ENCODE measurements at regions not wholly inside any gene's neighbourhood (a gene's known extent, or its start where the extent isn't known, plus 50 kb on each side); places are given as distances from the start of the nearest gene placed in this dataset.

- CTCF ChIA-PET, result no interaction called here
- POLR2A ChIA-PET, result no interaction called here
- TF ChIP-seq CTCF (IDR thresholded peaks at IDR 0.05; ENCODE audit: control extremely low read depth, extremely low read depth, low read depth, missing control alignments), result no peak
- no peak for DNase-seq (ENCODE audit: extremely low spot score)
These were observed 204.0 kb upstream of the NECTIN1 start for GRCh38 chr11:119932828-119933562.

- CTCF ChIA-PET, result no interaction called here
- POLR2A ChIA-PET, result no interaction called here
- no peak for DNase-seq (ENCODE audit: extremely low spot score)
- no peak for TF ChIP-seq CTCF (IDR thresholded peaks at IDR 0.05; ENCODE audit: control extremely low read depth, extremely low read depth, low read depth, missing control alignments)
These were observed 199.0 kb upstream of the NECTIN1 start for GRCh38 chr11:119928047-119928446.

- ChIA-PET POLR2A (no interaction called here), CTCF (interaction anchor here (1.1 to 2.8 kb wide), 2 partner anchors 10 to 17 kb away, joined by 3 to 10 read pairs; no protein-coding TSS in a partner anchor)
- TF ChIP-seq CTCF (IDR thresholded peaks at IDR 0.05; ENCODE audit: control extremely low read depth, extremely low read depth, low read depth, missing control alignments), result no peak
- DNase-seq (ENCODE audit: extremely low spot score), result no peak
These were observed 195.0 kb upstream of the NECTIN1 start for GRCh38 chr11:119924017-119924416.

GRCh38 chr11:119921571-119921970 is 192.6 kb upstream of the NECTIN1 start:
- TF ChIP-seq CTCF (IDR thresholded peaks at IDR 0.05; ENCODE audit: control extremely low read depth, extremely low read depth, low read depth, missing control alignments), result no peak
- ChIA-PET CTCF (interaction anchor here (1.6 kb wide), 1 partner anchor 248 kb away, joined by 3 read pairs; no protein-coding TSS in a partner anchor), POLR2A (no interaction called here)
- no peak for DNase-seq (ENCODE audit: extremely low spot score)

- no peak for DNase-seq (ENCODE audit: extremely low spot score)
- ChIA-PET POLR2A (no interaction called here), CTCF (interaction anchor here (1.4 to 1.6 kb wide), 2 partner anchors 19 to 247 kb away, joined by 3 read pairs; no protein-coding TSS in a partner anchor)
- no peak for TF ChIP-seq CTCF (IDR thresholded peaks at IDR 0.05; ENCODE audit: control extremely low read depth, extremely low read depth, low read depth, missing control alignments)
These were observed 191.8 kb upstream of the NECTIN1 start for GRCh38 chr11:119920666-119921387.

- ChIA-PET POLR2A (no interaction called here), CTCF (interaction anchor here (1.4 kb wide), 1 partner anchor 18 kb away, joined by 3 read pairs; no protein-coding TSS in a partner anchor)
- DNase-seq (ENCODE audit: extremely low spot score), result no peak
- TF ChIP-seq CTCF (IDR thresholded peaks at IDR 0.05; ENCODE audit: control extremely low read depth, extremely low read depth, low read depth, missing control alignments), result no peak
These were observed 190.7 kb upstream of the NECTIN1 start for GRCh38 chr11:119919656-119920055.
